Hepatocyte (in vitro differentiated cells): ENCODE measurements at regions not wholly inside any gene's neighbourhood (a gene's known extent, or its start where the extent isn't known, plus 50 kb on each side); places are given as distances from the start of the nearest gene placed in this dataset.
"Not testable (repeated sequence)": the region's sequence is repeated elsewhere in the genome, so short reads cannot be mapped to it uniquely, and the experiment has no call there.

Source experiments
- EZH2 ChIP-seq: fragments of 200-600 bp; sonication (generic); IDR thresholded peaks from 2 replicates; pipeline ENCODE4 v1.6.1; 2016; ENCODE audit warnings: antibody characterized with exemption, mild to moderate bottlenecking, borderline replicate concordance
- EZH2phosphoT487 ChIP-seq: fragments of 200-600 bp; sonication (generic); IDR thresholded peaks from one replicate; pipeline ENCODE4 v1.6.1; 2018; ENCODE audit warnings: antibody characterized with exemption, mild to moderate bottlenecking, low read depth, moderate library complexity; ENCODE audit not compliant: unreplicated experiment, severe bottlenecking
- TF ChIP-seq, protein P1 (sequence below): fragments of 200-600 bp; sonication (generic); IDR thresholded peaks from 2 replicates; pipeline ENCODE4 v1.5.1; 2016; ENCODE audit warnings: antibody characterized with exemption, mild to moderate bottlenecking; ENCODE audit not compliant: poor library complexity

DNA sequence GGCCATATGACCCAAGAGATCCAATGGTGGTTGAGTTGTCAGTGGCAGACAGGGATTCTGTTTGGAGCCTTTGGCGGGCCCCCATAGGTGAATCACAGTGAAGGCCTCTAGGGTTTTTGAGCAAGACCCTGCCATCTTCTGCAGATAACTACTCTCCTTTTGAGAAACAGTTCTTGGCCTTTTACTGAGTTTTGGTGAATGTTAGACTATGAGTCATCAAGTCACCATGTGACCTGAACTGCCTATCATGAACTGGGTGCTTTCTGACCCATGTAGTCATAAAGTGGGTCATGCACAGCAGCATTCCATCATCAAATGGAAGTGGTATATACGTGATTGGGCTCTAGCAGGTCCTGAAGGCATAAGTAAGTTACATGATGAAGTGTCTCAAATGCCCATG is 236.6 kb downstream of the TFAP2B start:
- TF ChIP-seq, protein P1, sequence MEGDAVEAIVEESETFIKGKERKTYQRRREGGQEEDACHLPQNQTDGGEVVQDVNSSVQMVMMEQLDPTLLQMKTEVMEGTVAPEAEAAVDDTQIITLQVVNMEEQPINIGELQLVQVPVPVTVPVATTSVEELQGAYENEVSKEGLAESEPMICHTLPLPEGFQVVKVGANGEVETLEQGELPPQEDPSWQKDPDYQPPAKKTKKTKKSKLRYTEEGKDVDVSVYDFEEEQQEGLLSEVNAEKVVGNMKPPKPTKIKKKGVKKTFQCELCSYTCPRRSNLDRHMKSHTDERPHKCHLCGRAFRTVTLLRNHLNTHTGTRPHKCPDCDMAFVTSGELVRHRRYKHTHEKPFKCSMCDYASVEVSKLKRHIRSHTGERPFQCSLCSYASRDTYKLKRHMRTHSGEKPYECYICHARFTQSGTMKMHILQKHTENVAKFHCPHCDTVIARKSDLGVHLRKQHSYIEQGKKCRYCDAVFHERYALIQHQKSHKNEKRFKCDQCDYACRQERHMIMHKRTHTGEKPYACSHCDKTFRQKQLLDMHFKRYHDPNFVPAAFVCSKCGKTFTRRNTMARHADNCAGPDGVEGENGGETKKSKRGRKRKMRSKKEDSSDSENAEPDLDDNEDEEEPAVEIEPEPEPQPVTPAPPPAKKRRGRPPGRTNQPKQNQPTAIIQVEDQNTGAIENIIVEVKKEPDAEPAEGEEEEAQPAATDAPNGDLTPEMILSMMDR: not testable (repeated sequence)
- not testable (repeated sequence) for TF ChIP-seq EZH2, EZH2phosphoT487
